Fibroblast of lung (primary cell): ENCODE measurements at regions not wholly inside any gene's neighbourhood (a gene's known extent, or its start where the extent isn't known, plus 50 kb on each side); places are given as distances from the start of the nearest gene placed in this dataset.

Source experiments
- DNase-seq, 2 donors: peaks; one replicate each; pipeline versions ENCODE4 v3.0.0 to v3.0.0-alpha.2; 2010; ENCODE audit warnings: low read depth in 2 of 2
- H2AFZ ChIP-seq: 2 replicates; pipeline ENCODE4 v1.5.1; 2012; ENCODE audit warnings: low read length, control low read depth, inconsistent platforms
- H3K27ac ChIP-seq: 2 replicates; pipeline ENCODE4 v1.5.1; 2011; ENCODE audit warnings: low read length, control low read depth; ENCODE audit not compliant: insufficient read depth
- H3K27me3 ChIP-seq: 2 replicates; pipeline ENCODE4 v1.5.1; 2011; ENCODE audit warnings: mild to moderate bottlenecking, low read length; ENCODE audit not compliant: control insufficient read depth, insufficient read depth
- H3K36me3 ChIP-seq: 2 replicates; pipeline ENCODE4 v1.5.1; 2011; ENCODE audit warnings: low read length; ENCODE audit not compliant: control insufficient read depth, insufficient read depth
- H3K4me1 ChIP-seq: 2 replicates; pipeline ENCODE4 v1.5.1; 2011; ENCODE audit warnings: low read length; ENCODE audit not compliant: control insufficient read depth, insufficient read depth; ENCODE audit errors: extremely low read depth
- H3K4me2 ChIP-seq: 2 replicates; pipeline ENCODE4 v1.5.1; 2011; ENCODE audit warnings: low read length, control low read depth; ENCODE audit not compliant: insufficient read depth; ENCODE audit errors: extremely low read depth
- H3K4me3 ChIP-seq, 4 experiments: fragments of 200-600 bp in 1 of 4; sonication (generic) in 1 of 4; replicated peaks in 1 of 4; 2 replicates each; pipeline ENCODE4 v1.5.1; 2011 to 2016; ENCODE audit warnings: low read length in 4 of 4, low read depth in 3 of 4, mild to moderate bottlenecking in 3 of 4, control low read depth in 2 of 4, inconsistent platforms in 1 of 4, mixed read lengths in 1 of 4; ENCODE audit not compliant: insufficient read depth in 1 of 4; ENCODE audit errors: control extremely low read depth in 1 of 4
- H3K79me2 ChIP-seq: 2 replicates; pipeline ENCODE4 v1.5.1; 2012; ENCODE audit warnings: mild to moderate bottlenecking, low read length, inconsistent platforms; ENCODE audit not compliant: control insufficient read depth, insufficient read depth
- H3K9ac ChIP-seq: 2 replicates; pipeline ENCODE4 v1.5.1; 2011; ENCODE audit warnings: mild to moderate bottlenecking, low read length, control low read depth; ENCODE audit not compliant: insufficient read depth
- H3K9me3 ChIP-seq: 2 replicates; pipeline ENCODE4 v1.5.1; 2012; ENCODE audit warnings: low read depth, low read length; ENCODE audit not compliant: control insufficient read depth, insufficient read depth
- H4K20me1 ChIP-seq: 2 replicates; pipeline ENCODE4 v1.5.1; 2011; ENCODE audit warnings: low read length; ENCODE audit not compliant: control insufficient read depth, insufficient read depth; ENCODE audit errors: extremely low read depth
- EZH2 ChIP-seq: IDR thresholded peaks from 2 replicates; pipeline ENCODE4 v1.5.1; 2012; ENCODE audit warnings: low read length, control low read depth, mild to moderate bottlenecking; ENCODE audit errors: missing control alignments
- TF ChIP-seq, protein P1 (sequence below), 2 donors: IDR thresholded peaks in 1 of 2; conservative IDR thresholded peaks in 1 of 2; 1 replicate in 1 of 2; 2 replicates in 1 of 2; pipeline ENCODE4 v1.5.1; 2011 to 2012; ENCODE audit warnings: low read length in 2 of 2, control low read depth in 1 of 2, inconsistent platforms in 1 of 2, low read depth in 1 of 2, mild to moderate bottlenecking in 1 of 2

GRCh38 chr5:98065261-98065909 lies 708.1 kb upstream of the RGMB start:
- peak in 1 of 2 donors; percentile 18 for DNase-seq
- no peak overlapping the region for H3K9ac ChIP-seq
- no peak overlapping the region for H2AFZ ChIP-seq
- TF ChIP-seq, protein P1, sequence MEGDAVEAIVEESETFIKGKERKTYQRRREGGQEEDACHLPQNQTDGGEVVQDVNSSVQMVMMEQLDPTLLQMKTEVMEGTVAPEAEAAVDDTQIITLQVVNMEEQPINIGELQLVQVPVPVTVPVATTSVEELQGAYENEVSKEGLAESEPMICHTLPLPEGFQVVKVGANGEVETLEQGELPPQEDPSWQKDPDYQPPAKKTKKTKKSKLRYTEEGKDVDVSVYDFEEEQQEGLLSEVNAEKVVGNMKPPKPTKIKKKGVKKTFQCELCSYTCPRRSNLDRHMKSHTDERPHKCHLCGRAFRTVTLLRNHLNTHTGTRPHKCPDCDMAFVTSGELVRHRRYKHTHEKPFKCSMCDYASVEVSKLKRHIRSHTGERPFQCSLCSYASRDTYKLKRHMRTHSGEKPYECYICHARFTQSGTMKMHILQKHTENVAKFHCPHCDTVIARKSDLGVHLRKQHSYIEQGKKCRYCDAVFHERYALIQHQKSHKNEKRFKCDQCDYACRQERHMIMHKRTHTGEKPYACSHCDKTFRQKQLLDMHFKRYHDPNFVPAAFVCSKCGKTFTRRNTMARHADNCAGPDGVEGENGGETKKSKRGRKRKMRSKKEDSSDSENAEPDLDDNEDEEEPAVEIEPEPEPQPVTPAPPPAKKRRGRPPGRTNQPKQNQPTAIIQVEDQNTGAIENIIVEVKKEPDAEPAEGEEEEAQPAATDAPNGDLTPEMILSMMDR (conservative IDR thresholded peaks at IDR 0.05 in 1 of 2, IDR thresholded peaks at IDR 0.05 in 1 of 2; ENCODE audit: low read depth in 1 of 2, low read length in 2 of 2) = no peak
- TF ChIP-seq EZH2 = no peak
- H3K27me3 ChIP-seq = no peaks in the 10 kb centered on the region
- H3K36me3 ChIP-seq = no peaks in the 10 kb centered on the region
- H3K4me3 ChIP-seq = no peak overlapping the region
- no peaks in the 10 kb centered on the region for H3K4me1 ChIP-seq
- no peaks in the 10 kb centered on the region for H3K79me2 ChIP-seq
- no peaks in the 10 kb centered on the region for H3K9me3 ChIP-seq
- peak overlapping the region; percentile 49 for H3K4me2 ChIP-seq
- H3K27ac ChIP-seq = no peak overlapping the region
- H4K20me1 ChIP-seq = no peaks in the 10 kb centered on the region

- Histone ChIP-seq H3K4me3 (no peak overlapping the region), H3K4me1 (no peaks in the 10 kb centered on the region), H3K27ac (no peak overlapping the region), H3K27me3 (no peaks in the 10 kb centered on the region), H4K20me1 (no peaks in the 10 kb centered on the region), H3K9ac (no peak overlapping the region), H3K4me2 (no peak overlapping the region), H2AFZ (no peak overlapping the region), H3K79me2 (no peaks in the 10 kb centered on the region), H3K9me3 (no peaks in the 10 kb centered on the region), H3K36me3 (no peaks in the 10 kb centered on the region)
- TF ChIP-seq, protein P1 (conservative IDR thresholded peaks at IDR 0.05 in 1 of 2, IDR thresholded peaks at IDR 0.05 in 1 of 2; ENCODE audit: low read depth in 1 of 2, low read length in 2 of 2) = no peak
- no peak for TF ChIP-seq EZH2
- no peak for DNase-seq
Measured at GRCh38 chr5:98066910-98067309, 706.6 kb upstream of the RGMB start.

DNA sequence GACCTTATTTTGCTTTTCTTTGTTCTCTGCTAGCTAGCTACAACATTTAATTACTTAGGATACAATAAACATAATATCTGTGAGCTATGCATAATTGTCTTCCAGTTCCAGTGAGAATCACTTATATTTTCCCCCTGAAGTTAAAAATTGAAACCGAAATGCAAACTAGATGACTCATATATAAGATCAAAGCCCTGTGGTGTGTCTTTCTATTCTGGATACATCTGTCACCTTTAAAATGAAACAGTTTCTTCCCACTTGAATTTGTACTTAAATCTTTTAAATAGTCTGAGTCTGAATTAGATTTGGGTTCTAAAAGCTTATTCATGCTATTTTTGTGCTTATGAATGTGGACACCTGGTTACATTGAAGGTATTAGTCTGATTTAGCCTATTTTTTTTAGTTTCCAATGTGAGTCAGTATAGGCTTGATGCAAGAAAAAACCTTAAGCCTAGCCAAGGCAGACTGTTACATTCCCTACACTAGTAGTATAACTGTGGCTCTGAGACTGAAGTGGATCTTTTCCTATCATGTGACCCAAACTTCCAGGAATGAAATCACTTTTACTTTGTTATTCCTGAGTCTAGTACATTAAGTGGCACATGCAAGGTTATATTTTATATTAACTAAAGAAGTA lies 703.5 kb upstream of the RGMB start:
- H3K4me1 ChIP-seq = no peaks in the 10 kb centered on the region
- H3K27me3 ChIP-seq = no peaks in the 10 kb centered on the region
- no peaks in the 10 kb centered on the region for H4K20me1 ChIP-seq
- H3K9ac ChIP-seq = no peak overlapping the region
- no peak for TF ChIP-seq EZH2
- TF ChIP-seq, protein P1 (conservative IDR thresholded peaks at IDR 0.05 in 1 of 2, IDR thresholded peaks at IDR 0.05 in 1 of 2; ENCODE audit: low read depth in 1 of 2, low read length in 2 of 2) = no peak
- DNase-seq = peak; percentile 27 to 35
- no peaks in the 10 kb centered on the region for H3K9me3 ChIP-seq
- no peaks in the 10 kb centered on the region for H3K36me3 ChIP-seq
- H3K4me3 ChIP-seq = no peak overlapping the region
- H3K27ac ChIP-seq = no peak overlapping the region
- H3K79me2 ChIP-seq = no peaks in the 10 kb centered on the region
- H3K4me2 ChIP-seq = no peak overlapping the region
- no peak overlapping the region for H2AFZ ChIP-seq
